ENCODE measurements at regions not wholly inside any gene's neighbourhood (a gene's known extent, or its start where the extent isn't known, plus 50 kb on each side); places are given as distances from the start of the nearest gene placed in this dataset.

DNA sequence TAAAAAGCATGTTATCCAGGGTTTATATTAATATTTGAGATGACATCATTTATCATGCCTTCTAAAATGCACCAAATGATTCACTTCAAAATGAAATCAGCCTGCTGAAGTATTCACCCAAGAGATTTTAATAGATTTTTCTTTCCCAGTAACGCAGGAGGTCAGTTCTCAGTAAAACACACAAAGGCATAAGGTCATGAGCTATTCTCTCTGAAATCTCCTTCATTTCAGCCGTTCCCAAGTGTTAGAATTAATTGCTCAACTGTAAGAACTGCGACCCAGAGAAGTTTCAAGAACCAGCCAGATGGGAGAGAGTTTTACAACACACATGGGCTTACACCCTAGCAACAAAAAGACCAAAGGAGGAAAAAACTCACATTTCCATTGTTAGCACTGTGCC, 84.2 kb upstream of the PHLPP1 start:
- Histone ChIP-seq H3K23ac (ENCODE audit: low read depth, low read length) (no peak overlapping the region), H3K9me3 (ENCODE audit: control insufficient read depth, insufficient read depth, low read length) (no peaks in the 10 kb centered on the region), H4K5ac (ENCODE audit: low read depth, low read length) (no peak overlapping the region), H4K91ac (ENCODE audit: insufficient read depth, low read depth, low read length) (no peak overlapping the region), H3K27ac (ENCODE audit: insufficient read depth, low read length) (no peak overlapping the region), H3K4ac (ENCODE audit: low read depth, low read length) (no peak overlapping the region), H3K9me1 (ENCODE audit: insufficient read depth, low read length) (no peaks in the 10 kb centered on the region), H3K56ac (ENCODE audit: extremely low read depth, insufficient read depth, low read length) (no peak overlapping the region), H4K8ac (ENCODE audit: low read depth in 2 of 2, low read length in 2 of 2) (no peak overlapping the region), H2BK5ac (ENCODE audit: low read depth, low read length, poor library complexity, severe bottlenecking) (no peak overlapping the region), H2BK15ac (ENCODE audit: low read depth, low read length) (no peak overlapping the region), H2BK120ac (ENCODE audit: low read depth, low read length) (no peak overlapping the region), H3K36me3 (ENCODE audit: control insufficient read depth, insufficient read depth, low read length) (no peaks in the 10 kb centered on the region), H3K18ac (ENCODE audit: low read depth, low read length) (no peak overlapping the region), H3K14ac (replicated peaks; ENCODE audit: low read depth, low read length) (no peak overlapping the region), H2BK20ac (ENCODE audit: low read depth, low read length) (no peak overlapping the region), H4K20me1 (ENCODE audit: insufficient read depth, low read length) (no peaks in the 10 kb centered on the region), H2AK5ac (ENCODE audit: low read depth, low read length) (no peak overlapping the region), H2AFZ (replicated peaks; ENCODE audit: low read length, poor library complexity) (no peak overlapping the region), H3K4me3 (ENCODE audit: insufficient read depth, low read depth, low read length) (no peak overlapping the region), H3K4me1 (ENCODE audit: control insufficient read depth, insufficient read depth, low read length) (no peaks in the 10 kb centered on the region), H3K79me1 (ENCODE audit: low read depth in 1 of 2, low read length in 2 of 2) (no peaks in the 10 kb centered on the region), H2AK9ac (replicated peaks; ENCODE audit: low read depth, low read length, poor library complexity) (no peak overlapping the region), H3K27me3 (ENCODE audit: control insufficient read depth, insufficient read depth, low read length) (peaks cover 4% of the 10 kb centered on the region), H3K9ac (ENCODE audit: low read depth, low read length) (no peak overlapping the region), H3K4me2 (ENCODE audit: low read depth, low read length) (no peak overlapping the region)
- in situ Hi-C loops (cut with MboI; ENCODE audit: low sequenced_read_pairs) (no loop called here), dilution Hi-C loops (cut with HindIII; ENCODE audit: low sequenced_read_pairs, unreplicated experiment) (no loop called here), intact Hi-C loops (cut with micrococcal nuclease) (no loop called here)
- BruUV-seq (replicated peaks), result no TSS peak
- WGBS, 2 experiments (ENCODE audit: extremely low coverage in 2 of 2, insufficient read length in 1 of 2), result no CpG with 5 or more reads among the region's 3 CpGs
- ChIA-PET POLR2A (ENCODE audit: unreplicated experiment) (no interaction called here), CTCF (no interaction called here)
- TF ChIP-seq CHD1 (IDR thresholded peaks at IDR 0.05; ENCODE audit: low read depth, low read length), result no peak
- TF ChIP-seq RCOR1 (IDR thresholded peaks at IDR 0.05; ENCODE audit: insufficient replicate concordance, low read length), result no peak
- no peak for TF ChIP-seq FOS (IDR thresholded peaks at IDR 0.05; ENCODE audit: low read depth, low read length)
- no peak for TF ChIP-seq MXI1 (IDR thresholded peaks at IDR 0.05; ENCODE audit: borderline replicate concordance, low read depth, low read length)
- TF ChIP-seq BHLHE40 (IDR thresholded peaks at IDR 0.05; ENCODE audit: low read depth, low read length), result no peak
- TF ChIP-seq MAFK (IDR thresholded peaks at IDR 0.05; ENCODE audit: low read depth, low read length), result no peak
- no peak for TF ChIP-seq POLR2A (IDR thresholded peaks at IDR 0.05; ENCODE audit: low read depth, low read length)
- TF ChIP-seq, protein P1, sequence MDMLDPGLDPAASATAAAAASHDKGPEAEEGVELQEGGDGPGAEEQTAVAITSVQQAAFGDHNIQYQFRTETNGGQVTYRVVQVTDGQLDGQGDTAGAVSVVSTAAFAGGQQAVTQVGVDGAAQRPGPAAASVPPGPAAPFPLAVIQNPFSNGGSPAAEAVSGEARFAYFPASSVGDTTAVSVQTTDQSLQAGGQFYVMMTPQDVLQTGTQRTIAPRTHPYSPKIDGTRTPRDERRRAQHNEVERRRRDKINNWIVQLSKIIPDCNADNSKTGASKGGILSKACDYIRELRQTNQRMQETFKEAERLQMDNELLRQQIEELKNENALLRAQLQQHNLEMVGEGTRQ (IDR thresholded peaks at IDR 0.05; ENCODE audit: low read depth, low read length), result no peak
- no peak for TF ChIP-seq MAZ (IDR thresholded peaks at IDR 0.05; ENCODE audit: borderline replicate concordance, low read depth, low read length)
- TF ChIP-seq, protein P2, sequence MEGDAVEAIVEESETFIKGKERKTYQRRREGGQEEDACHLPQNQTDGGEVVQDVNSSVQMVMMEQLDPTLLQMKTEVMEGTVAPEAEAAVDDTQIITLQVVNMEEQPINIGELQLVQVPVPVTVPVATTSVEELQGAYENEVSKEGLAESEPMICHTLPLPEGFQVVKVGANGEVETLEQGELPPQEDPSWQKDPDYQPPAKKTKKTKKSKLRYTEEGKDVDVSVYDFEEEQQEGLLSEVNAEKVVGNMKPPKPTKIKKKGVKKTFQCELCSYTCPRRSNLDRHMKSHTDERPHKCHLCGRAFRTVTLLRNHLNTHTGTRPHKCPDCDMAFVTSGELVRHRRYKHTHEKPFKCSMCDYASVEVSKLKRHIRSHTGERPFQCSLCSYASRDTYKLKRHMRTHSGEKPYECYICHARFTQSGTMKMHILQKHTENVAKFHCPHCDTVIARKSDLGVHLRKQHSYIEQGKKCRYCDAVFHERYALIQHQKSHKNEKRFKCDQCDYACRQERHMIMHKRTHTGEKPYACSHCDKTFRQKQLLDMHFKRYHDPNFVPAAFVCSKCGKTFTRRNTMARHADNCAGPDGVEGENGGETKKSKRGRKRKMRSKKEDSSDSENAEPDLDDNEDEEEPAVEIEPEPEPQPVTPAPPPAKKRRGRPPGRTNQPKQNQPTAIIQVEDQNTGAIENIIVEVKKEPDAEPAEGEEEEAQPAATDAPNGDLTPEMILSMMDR (conservative IDR thresholded peaks at IDR 0.05; ENCODE audit: low read depth, low read length), result no peak
- TF ChIP-seq NFE2L2 (IDR thresholded peaks at IDR 0.05; ENCODE audit: low read depth, low read length), result no peak
- TF ChIP-seq, protein P3, sequence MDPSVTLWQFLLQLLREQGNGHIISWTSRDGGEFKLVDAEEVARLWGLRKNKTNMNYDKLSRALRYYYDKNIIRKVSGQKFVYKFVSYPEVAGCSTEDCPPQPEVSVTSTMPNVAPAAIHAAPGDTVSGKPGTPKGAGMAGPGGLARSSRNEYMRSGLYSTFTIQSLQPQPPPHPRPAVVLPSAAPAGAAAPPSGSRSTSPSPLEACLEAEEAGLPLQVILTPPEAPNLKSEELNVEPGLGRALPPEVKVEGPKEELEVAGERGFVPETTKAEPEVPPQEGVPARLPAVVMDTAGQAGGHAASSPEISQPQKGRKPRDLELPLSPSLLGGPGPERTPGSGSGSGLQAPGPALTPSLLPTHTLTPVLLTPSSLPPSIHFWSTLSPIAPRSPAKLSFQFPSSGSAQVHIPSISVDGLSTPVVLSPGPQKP (IDR thresholded peaks at IDR 0.05; ENCODE audit: borderline replicate concordance, low read depth, low read length), result no peak
- no peak for TF ChIP-seq RFX5 (IDR thresholded peaks at IDR 0.05; ENCODE audit: low read depth, low read length)
- no peak for TF ChIP-seq RAD21 (IDR thresholded peaks at IDR 0.05; ENCODE audit: low read length)
- no peak for TF ChIP-seq CEBPB (IDR thresholded peaks at IDR 0.05; ENCODE audit: low read depth, low read length)
- no peak for TF ChIP-seq SMC3 (IDR thresholded peaks at IDR 0.05; ENCODE audit: low read depth, low read length)
- DNase-seq, result no peak
- ATAC-seq (ENCODE audit: low read depth), result no peak

Measured in IMR-90 (cell line).